Posterior vena cava (tissue), 2 donors: ENCODE measurements at regions not wholly inside any gene's neighbourhood (a gene's known extent, or its start where the extent isn't known, plus 50 kb on each side); places are given as distances from the start of the nearest gene placed in this dataset.

ENCODE experiments used
- DNase-seq: peaks from one replicate; pipeline ENCODE4 v3.0.0-alpha.2; 2020; ENCODE audit warnings: low spot score
- intact Hi-C, 2 donors: fragments of 100-400 bp; cut with DNase I; formaldehyde crosslinking; loops; one replicate each; pipeline versions ENCODE4 v1.14.1 to v1.14.2; 2022 to 2023
- donor health status: DM: yes; HTN: yes; CAD: no.
- donor health status: DM: yes; HTN: yes; CAD: no.

GRCh38 chr3:130838898-130839600 lies 54.8 kb upstream of the ATP2C1 start:
- intact Hi-C loops, result no loop called here
- no peak for DNase-seq

- intact Hi-C loops, result no loop called here
- DNase-seq, result no peak
These were observed 54.1 kb upstream of the ATP2C1 start for GRCh38 chr3:130839813-130840212.

GRCh38 chr3:130841357-130841756 lies 52.5 kb upstream of the ATP2C1 start:
- no peak for DNase-seq
- intact Hi-C loops, result no loop called here

GRCh38 chr3:130843441-130843840 lies 50.4 kb upstream of the ATP2C1 start:
- intact Hi-C loops, result no loop called here
- no peak for DNase-seq
